OCI-LY3 (cell line): ENCODE measurements at regions not wholly inside any gene's neighbourhood (a gene's known extent, or its start where the extent isn't known, plus 50 kb on each side); places are given as distances from the start of the nearest gene placed in this dataset.

Experiments
- H2AFZ ChIP-seq: fragments of 200-600, 300-600 bp; shearing (Covaris generic); 2 replicates; pipeline ENCODE4 v1.6.0; 2014; ENCODE audit warnings: antibody characterized with exemption, low read depth, low read length
- H3K27ac ChIP-seq: fragments of 200-600, 300-600 bp; sonication (generic); 2 replicates; pipeline ENCODE4 v1.5.1; 2014; ENCODE audit warnings: mild to moderate bottlenecking, low read length, moderate library complexity, mixed read lengths
- H3K27me3 ChIP-seq: fragments of 200-600, 300-600 bp; sonication (generic); 2 replicates; pipeline ENCODE4 v1.6.1; 2014; ENCODE audit warnings: low read depth, low read length, mixed read lengths
- H3K36me3 ChIP-seq: fragments of 200-600, 300-600 bp; sonication (generic); replicated peaks from 2 replicates; pipeline ENCODE3; 2014; ENCODE audit warnings: low read depth, low read length, mixed read lengths
- H3K4me1 ChIP-seq: fragments of 300-600, 200-600 bp; sonication (generic); 2 replicates; pipeline ENCODE4 v1.6.1; 2014; ENCODE audit warnings: low read length, mixed read lengths
- H3K4me2 ChIP-seq: fragments of 200-600, 300-600 bp; sonication (generic); 2 replicates; pipeline ENCODE4 v1.6.1; 2014; ENCODE audit warnings: low read length, mixed read lengths
- H3K4me3 ChIP-seq: fragments of 300-600, 200-600 bp; sonication (generic); 2 replicates; pipeline ENCODE4 v1.5.1; 2014; ENCODE audit warnings: antibody characterized with exemption, mild to moderate bottlenecking, low read length, moderate library complexity
- H3K79me2 ChIP-seq: fragments of 300-600, 200-600 bp; shearing (Covaris generic); 2 replicates; pipeline ENCODE4 v1.6.1; 2014; ENCODE audit warnings: mild to moderate bottlenecking, low read length, mixed read lengths
- H3K9ac ChIP-seq: fragments of 300-600, 200-600 bp; shearing (Covaris generic); 2 replicates; pipeline ENCODE4 v1.6.0; 2014; ENCODE audit warnings: mild to moderate bottlenecking, low read length, moderate library complexity
- H3K9me3 ChIP-seq: fragments of 200-600, 300-600 bp; shearing (Covaris generic); 2 replicates; pipeline ENCODE4 v1.6.1; 2014; ENCODE audit warnings: low read length, mixed read lengths; ENCODE audit not compliant: insufficient read depth
- H4K20me1 ChIP-seq: fragments of 200-600, 300-600 bp; sonication (generic); 2 replicates; pipeline ENCODE4 v1.6.1; 2016; ENCODE audit warnings: low read length, mixed read lengths; ENCODE audit not compliant: insufficient read depth
- EZH2phosphoT487 ChIP-seq: fragments of 200-600 bp; shearing (Covaris generic); IDR thresholded peaks from 2 replicates; pipeline ENCODE4 v1.6.1; 2018; ENCODE audit warnings: antibody characterized with exemption, mixed run types, low read depth
- TF ChIP-seq, protein P1 (sequence below): fragments of 200-600, 300-600 bp; sonication (generic); IDR thresholded peaks from 2 replicates; pipeline ENCODE4 v1.5.1; 2014; ENCODE audit warnings: antibody characterized with exemption, low read length, low read depth

DNA sequence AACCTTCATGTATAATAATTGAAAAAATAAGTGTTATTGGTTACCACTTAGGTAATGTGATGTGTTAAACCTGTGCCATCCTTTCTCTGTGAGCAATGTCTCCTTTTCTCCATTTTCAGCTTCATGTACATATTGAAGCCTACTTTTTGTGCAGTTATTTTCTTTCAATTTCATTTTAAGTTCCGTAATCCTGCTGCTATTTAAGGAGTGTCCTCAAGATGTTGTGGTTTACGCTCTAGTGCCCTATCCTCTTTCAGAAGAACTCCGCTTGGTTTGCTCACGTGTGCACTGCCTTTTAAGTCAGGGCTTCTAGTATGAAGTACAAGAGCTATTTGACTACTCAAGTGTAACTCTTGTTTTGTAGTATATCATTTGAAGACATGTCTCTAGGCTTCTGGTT lies 2253.2 kb upstream of the TENM3 start:
- no peak overlapping the region for H3K9ac ChIP-seq
- TF ChIP-seq, protein P1, sequence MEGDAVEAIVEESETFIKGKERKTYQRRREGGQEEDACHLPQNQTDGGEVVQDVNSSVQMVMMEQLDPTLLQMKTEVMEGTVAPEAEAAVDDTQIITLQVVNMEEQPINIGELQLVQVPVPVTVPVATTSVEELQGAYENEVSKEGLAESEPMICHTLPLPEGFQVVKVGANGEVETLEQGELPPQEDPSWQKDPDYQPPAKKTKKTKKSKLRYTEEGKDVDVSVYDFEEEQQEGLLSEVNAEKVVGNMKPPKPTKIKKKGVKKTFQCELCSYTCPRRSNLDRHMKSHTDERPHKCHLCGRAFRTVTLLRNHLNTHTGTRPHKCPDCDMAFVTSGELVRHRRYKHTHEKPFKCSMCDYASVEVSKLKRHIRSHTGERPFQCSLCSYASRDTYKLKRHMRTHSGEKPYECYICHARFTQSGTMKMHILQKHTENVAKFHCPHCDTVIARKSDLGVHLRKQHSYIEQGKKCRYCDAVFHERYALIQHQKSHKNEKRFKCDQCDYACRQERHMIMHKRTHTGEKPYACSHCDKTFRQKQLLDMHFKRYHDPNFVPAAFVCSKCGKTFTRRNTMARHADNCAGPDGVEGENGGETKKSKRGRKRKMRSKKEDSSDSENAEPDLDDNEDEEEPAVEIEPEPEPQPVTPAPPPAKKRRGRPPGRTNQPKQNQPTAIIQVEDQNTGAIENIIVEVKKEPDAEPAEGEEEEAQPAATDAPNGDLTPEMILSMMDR, result no peak
- TF ChIP-seq EZH2phosphoT487, result no peak
- no peak overlapping the region for H3K27ac ChIP-seq
- H3K4me2 ChIP-seq, result peak overlapping the region; percentile 48
- H3K4me3 ChIP-seq, result peak overlapping the region; percentile 18
- H3K79me2 ChIP-seq, result no peaks in the 10 kb centered on the region
- no peaks in the 10 kb centered on the region for H3K9me3 ChIP-seq
- H2AFZ ChIP-seq, result peak overlapping the region; percentile 2; the same call in 1 of the 2 replicates
- H3K36me3 ChIP-seq, result no peaks in the 10 kb centered on the region
- H3K27me3 ChIP-seq, result no peaks in the 10 kb centered on the region
- H3K4me1 ChIP-seq, result peaks cover 12% of the 10 kb centered on the region
- H4K20me1 ChIP-seq, result no peaks in the 10 kb centered on the region

- no peak overlapping the region for H3K9ac ChIP-seq
- no peak for TF ChIP-seq EZH2phosphoT487
- TF ChIP-seq, protein P1, result no peak
- no peaks in the 10 kb centered on the region for H4K20me1 ChIP-seq
- no peaks in the 10 kb centered on the region for H3K4me1 ChIP-seq
- H3K27ac ChIP-seq, result no peak overlapping the region
- no peaks in the 10 kb centered on the region for H3K27me3 ChIP-seq
- H3K9me3 ChIP-seq, result no peaks in the 10 kb centered on the region
- H2AFZ ChIP-seq, result no peak overlapping the region
- H3K4me3 ChIP-seq, result no peak overlapping the region
- no peaks in the 10 kb centered on the region for H3K36me3 ChIP-seq
- H3K79me2 ChIP-seq, result no peaks in the 10 kb centered on the region
- no peak overlapping the region for H3K4me2 ChIP-seq
Observed at GRCh38 chr4:180009316-180009715, 2233.9 kb upstream of the TENM3 start.

- Histone ChIP-seq H2AFZ (no peak overlapping the region), H3K4me1 (no peaks in the 10 kb centered on the region), H3K36me3 (no peaks in the 10 kb centered on the region), H3K9ac (no peak overlapping the region), H3K4me3 (no peak overlapping the region), H3K27me3 (no peaks in the 10 kb centered on the region), H3K4me2 (no peak overlapping the region), H3K79me2 (no peaks in the 10 kb centered on the region), H3K9me3 (no peaks in the 10 kb centered on the region), H3K27ac (no peak overlapping the region), H4K20me1 (no peaks in the 10 kb centered on the region)
- TF ChIP-seq EZH2phosphoT487, result no peak
- TF ChIP-seq, protein P1, result peak; percentile 63
Observed at GRCh38 chr4:180028682-180029081, 2214.5 kb upstream of the TENM3 start.

GRCh38 chr4:180031330-180031729 lies 2211.9 kb upstream of the TENM3 start:
- Histone ChIP-seq H4K20me1 (no peaks in the 10 kb centered on the region), H3K4me3 (no peak overlapping the region), H3K36me3 (no peaks in the 10 kb centered on the region), H3K27me3 (no peaks in the 10 kb centered on the region), H3K9me3 (no peaks in the 10 kb centered on the region), H2AFZ (no peak overlapping the region), H3K27ac (no peak overlapping the region), H3K79me2 (no peaks in the 10 kb centered on the region), H3K4me1 (no peaks in the 10 kb centered on the region), H3K4me2 (no peak overlapping the region), H3K9ac (no peak overlapping the region)
- TF ChIP-seq, protein P1, result no peak
- no peak for TF ChIP-seq EZH2phosphoT487
